Omental fat pad (tissue), 3 donors: ENCODE measurements at regions not wholly inside any gene's neighbourhood (a gene's known extent, or its start where the extent isn't known, plus 50 kb on each side); places are given as distances from the start of the nearest gene placed in this dataset.

ENCODE experiments used
- ATAC-seq: fragments of 150-250 bp; one replicate; pipeline ENCODE4 v1.9.1; 2016; ENCODE audit warnings: mild to moderate bottlenecking, moderate library complexity; ENCODE audit not compliant: low FRiP score
- DNase-seq: peaks from one replicate; pipeline ENCODE4 v3.0.0-alpha.2; 2019; ENCODE audit warnings: low spot score
- TF ChIP-seq, protein P1 (sequence below), 3 donors: fragments of 450-650 bp; IDR thresholded peaks; one replicate each; pipeline ENCODE4 v1.5.1; 2016 to 2017; ENCODE audit warnings: antibody characterized with exemption in 3 of 3, mild to moderate bottlenecking in 3 of 3, moderate library complexity in 2 of 3

DNA sequence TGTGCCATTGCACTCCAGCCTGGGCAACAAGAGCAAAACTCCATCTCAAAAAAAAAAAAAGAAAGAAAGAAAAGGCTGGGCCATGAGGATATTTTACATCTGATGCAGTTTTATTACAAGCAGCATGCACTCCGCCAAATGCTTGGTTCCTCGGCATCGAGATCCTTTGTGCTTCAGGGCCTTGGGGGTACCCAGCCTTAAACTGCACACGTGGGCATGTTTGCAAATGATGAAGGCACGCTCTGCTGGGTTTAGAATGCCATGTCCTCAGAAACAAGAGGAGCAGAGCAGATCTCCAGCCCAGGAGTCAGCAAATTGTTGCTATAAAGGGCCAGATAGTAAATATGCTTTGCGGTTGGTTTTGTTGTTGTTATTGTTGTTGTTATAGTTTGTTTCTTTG, 153.2 kb downstream of the KATNIP start:
- ATAC-seq (no peak), DNase-seq (no peak)
- TF ChIP-seq, protein P1, sequence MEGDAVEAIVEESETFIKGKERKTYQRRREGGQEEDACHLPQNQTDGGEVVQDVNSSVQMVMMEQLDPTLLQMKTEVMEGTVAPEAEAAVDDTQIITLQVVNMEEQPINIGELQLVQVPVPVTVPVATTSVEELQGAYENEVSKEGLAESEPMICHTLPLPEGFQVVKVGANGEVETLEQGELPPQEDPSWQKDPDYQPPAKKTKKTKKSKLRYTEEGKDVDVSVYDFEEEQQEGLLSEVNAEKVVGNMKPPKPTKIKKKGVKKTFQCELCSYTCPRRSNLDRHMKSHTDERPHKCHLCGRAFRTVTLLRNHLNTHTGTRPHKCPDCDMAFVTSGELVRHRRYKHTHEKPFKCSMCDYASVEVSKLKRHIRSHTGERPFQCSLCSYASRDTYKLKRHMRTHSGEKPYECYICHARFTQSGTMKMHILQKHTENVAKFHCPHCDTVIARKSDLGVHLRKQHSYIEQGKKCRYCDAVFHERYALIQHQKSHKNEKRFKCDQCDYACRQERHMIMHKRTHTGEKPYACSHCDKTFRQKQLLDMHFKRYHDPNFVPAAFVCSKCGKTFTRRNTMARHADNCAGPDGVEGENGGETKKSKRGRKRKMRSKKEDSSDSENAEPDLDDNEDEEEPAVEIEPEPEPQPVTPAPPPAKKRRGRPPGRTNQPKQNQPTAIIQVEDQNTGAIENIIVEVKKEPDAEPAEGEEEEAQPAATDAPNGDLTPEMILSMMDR (IDR thresholded peaks at IDR 0.05), result no peak

DNA sequence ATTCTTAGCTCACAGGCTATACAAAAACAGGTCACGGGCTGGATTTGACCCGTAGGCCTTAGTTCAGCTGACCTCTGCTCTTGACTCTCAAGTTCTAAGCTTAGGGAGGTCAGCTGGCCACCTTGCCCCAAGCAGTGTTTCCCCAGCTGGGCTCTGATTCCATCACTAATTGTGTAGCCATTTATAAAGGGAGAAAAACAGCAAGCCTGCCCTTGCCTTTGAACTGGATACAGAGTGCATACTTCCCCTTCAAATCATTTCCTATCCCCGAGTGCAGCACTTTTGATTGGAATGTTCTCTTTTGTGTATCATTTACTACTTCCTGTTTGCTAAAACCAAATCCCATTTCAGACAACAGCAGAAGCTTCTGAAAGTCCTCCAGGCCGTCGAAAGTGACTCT, 153.6 kb downstream of the KATNIP start:
- ATAC-seq (no peak), DNase-seq (no peak)
- TF ChIP-seq, protein P1 (IDR thresholded peaks at IDR 0.05), result no peak

DNA sequence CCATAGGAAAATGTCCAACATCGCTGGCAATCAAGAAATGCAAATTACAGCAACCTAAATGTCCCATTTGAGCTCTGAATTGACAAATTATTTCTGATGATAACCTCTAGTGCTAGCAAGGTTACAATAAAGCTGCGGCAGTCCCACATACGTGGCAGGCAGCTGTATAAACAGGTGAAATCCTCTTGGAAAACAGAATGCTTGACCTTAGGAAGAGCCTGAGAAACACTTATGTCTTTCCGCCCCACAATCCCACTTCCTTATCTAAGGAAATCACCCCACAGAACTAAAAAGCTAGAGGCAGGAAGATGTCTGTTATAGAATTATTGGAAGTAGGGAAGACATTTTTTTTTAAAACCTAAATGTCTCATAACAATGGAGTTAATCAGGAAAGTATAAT, 154.3 kb downstream of the KATNIP start:
- TF ChIP-seq, protein P1 (IDR thresholded peaks at IDR 0.05), result no peak
- DNase-seq (no peak), ATAC-seq (no peak)

DNA sequence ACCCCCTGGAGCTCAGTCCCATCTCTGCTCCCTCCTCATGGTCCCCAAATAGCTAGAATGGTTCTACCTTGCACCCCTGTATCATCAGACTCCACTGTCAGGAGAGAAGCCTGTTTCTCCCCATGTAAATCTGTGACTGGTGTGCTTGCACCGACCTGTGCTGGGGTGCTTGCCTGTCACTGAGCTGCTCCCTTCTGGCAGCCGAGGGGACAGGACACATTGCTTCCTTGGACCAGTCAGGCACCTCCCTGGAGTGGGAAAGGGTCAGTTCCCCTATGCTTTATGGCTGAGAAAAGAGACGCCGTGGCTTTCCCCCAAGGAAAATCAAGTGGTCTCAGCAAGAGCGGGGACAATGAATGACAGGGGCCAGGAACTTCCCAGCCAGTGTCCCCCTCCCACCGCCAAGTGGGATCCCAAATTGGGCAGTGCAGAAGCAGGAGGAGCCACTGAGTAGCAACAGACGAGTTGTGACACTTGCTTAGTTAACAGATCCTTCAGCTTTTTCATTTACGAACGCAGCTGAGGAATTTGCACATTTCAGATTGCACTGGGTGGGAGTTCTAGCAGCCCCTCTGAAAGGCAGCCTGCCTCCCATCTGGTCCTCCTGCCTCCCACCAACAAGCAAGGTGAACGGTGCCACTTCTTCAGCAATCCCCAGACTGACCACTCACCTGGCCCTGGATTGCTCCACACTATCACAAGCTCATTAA, 156.4 kb downstream of the KATNIP start:
- ATAC-seq, result no peak
- TF ChIP-seq, protein P1 (IDR thresholded peaks at IDR 0.05), result no peak
- DNase-seq, result no peak

DNA sequence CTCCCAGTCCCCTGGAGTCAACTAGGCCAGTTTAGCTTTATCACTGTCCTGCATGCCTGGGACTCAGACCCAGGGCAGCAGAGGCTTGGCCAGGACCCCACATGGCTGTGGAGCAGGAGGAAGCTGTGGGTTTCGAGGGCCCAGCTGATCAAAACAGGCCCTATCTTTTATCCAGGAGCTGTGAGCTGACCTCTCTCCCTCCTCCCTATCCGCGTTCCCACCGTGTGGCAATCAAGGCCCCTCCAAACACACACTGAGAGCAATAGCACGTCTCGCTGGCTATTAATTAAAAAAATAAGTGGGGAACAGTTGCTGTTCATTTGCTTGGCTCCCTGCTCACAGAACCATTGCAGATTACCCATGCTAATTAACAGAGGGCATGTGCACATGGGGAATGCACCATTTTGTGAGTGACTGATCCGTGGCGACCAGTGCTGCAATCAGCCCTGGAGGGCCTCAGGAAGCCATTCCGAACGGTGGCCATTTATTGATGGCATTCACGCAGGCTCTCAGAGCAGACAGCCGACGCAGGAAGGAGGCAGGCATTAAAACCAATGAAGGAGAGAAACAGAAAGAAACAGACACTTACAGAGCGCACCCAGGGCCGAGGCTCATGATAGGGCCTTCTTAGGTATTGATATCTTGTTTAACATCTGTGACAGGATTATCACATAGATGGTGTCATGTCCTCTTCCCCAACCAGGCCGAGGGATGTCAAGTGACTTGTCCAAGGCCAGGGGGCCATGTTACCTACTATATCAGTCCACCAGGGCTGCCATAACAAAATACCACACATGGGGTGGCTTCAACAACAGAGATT, 157.1 kb downstream of the KATNIP start:
- no peak for DNase-seq
- TF ChIP-seq, protein P1 (IDR thresholded peaks at IDR 0.05), result no peak
- no peak for ATAC-seq

DNA sequence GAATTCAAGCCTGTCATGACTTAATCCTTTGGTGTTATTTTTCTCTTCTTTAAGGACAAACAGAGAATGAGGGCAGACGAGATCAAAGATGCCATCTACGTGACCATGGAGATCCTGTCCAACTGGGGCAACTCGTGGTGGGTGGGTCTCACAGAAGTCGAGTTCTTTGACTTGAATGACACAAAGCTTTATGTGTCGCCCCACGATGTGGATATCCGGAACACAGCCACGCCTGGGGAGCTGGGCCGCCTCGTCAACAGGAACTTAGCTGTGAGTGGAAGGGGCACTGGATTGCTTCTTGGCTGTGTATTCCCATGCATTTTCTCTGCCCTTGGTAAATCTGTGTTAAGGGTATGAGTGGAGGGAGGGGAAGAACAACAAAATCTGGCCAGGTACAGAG, 158.7 kb downstream of the KATNIP start:
- DNase-seq, result no peak
- TF ChIP-seq, protein P1 (IDR thresholded peaks at IDR 0.05), result no peak
- no peak for ATAC-seq
